MM.1S (cell line): ENCODE measurements at regions not wholly inside any gene's neighbourhood (a gene's known extent, or its start where the extent isn't known, plus 50 kb on each side); places are given as distances from the start of the nearest gene placed in this dataset.

Source experiments
- DNase-seq: peaks from one replicate; pipeline ENCODE4 v3.0.0-alpha.2; 2015
- H2AFZ ChIP-seq: fragments of 300-600 bp; sonication (generic); 2 replicates; pipeline ENCODE4 v1.6.0; 2016; ENCODE audit warnings: antibody characterized with exemption, low read length
- H3F3A ChIP-seq: fragments of 300-600 bp; sonication (generic); 2 replicates; pipeline ENCODE4 v1.6.1; 2016; ENCODE audit warnings: mild to moderate bottlenecking, antibody characterized with exemption, low read length, moderate library complexity, mixed read lengths; ENCODE audit not compliant: insufficient read depth
- H3K27ac ChIP-seq: fragments of 300-600 bp; sonication (generic); 2 replicates; pipeline ENCODE4 v1.5.1; 2016; ENCODE audit warnings: mild to moderate bottlenecking, low read length
- H3K27me3 ChIP-seq: fragments of 300-600 bp; sonication (generic); replicated peaks from 2 replicates; pipeline ENCODE4 v1.6.0; 2016; ENCODE audit warnings: low read length; ENCODE audit not compliant: insufficient read depth
- H3K36me3 ChIP-seq: fragments of 300-600 bp; sonication (generic); replicated peaks from 2 replicates; pipeline ENCODE4 v1.6.1; 2016; ENCODE audit warnings: mild to moderate bottlenecking, low read length, mixed read lengths; ENCODE audit not compliant: insufficient read depth
- H3K4me1 ChIP-seq: fragments of 300-600 bp; sonication (generic); 2 replicates; pipeline ENCODE4 v1.6.1; 2016; ENCODE audit warnings: low read length, mixed read lengths
- H3K4me2 ChIP-seq: fragments of 300-600 bp; sonication (generic); 2 replicates; pipeline ENCODE4 v1.6.0; 2016; ENCODE audit warnings: low read depth, low read length
- H3K4me3 ChIP-seq: fragments of 300-600 bp; sonication (generic); 2 replicates; pipeline ENCODE4 v1.5.1; 2016; ENCODE audit warnings: low read length, mixed read lengths
- H3K79me2 ChIP-seq: fragments of 300-600 bp; sonication (generic); 2 replicates; pipeline ENCODE4 v1.6.1; 2016; ENCODE audit warnings: mixed run types, low read length, mixed read lengths
- H3K9ac ChIP-seq: fragments of 300-600 bp; sonication (generic); 2 replicates; pipeline ENCODE4 v1.6.1; 2016; ENCODE audit warnings: low read length, mixed read lengths
- H3K9me2 ChIP-seq: fragments of 300-600 bp; sonication (generic); replicated peaks from 2 replicates; pipeline ENCODE4 v1.6.1; 2016; ENCODE audit warnings: mild to moderate bottlenecking, low read length, mixed read lengths; ENCODE audit not compliant: insufficient read depth
- H3K9me3 ChIP-seq: fragments of 300-600 bp; sonication (generic); replicated peaks from 2 replicates; pipeline ENCODE4 v1.6.1; 2016; ENCODE audit warnings: mild to moderate bottlenecking, low read length, mixed read lengths; ENCODE audit not compliant: insufficient read depth
- H4K20me1 ChIP-seq: fragments of 300-600 bp; sonication (generic); 2 replicates; pipeline ENCODE4 v1.6.1; 2016; ENCODE audit warnings: mild to moderate bottlenecking, low read length, moderate library complexity, mixed read lengths; ENCODE audit not compliant: insufficient read depth
- EZH2 ChIP-seq: fragments of 300-600 bp; sonication (generic); optimal IDR thresholded peaks from 2 replicates; pipeline ENCODE3; 2017; ENCODE audit warnings: low read depth, mild to moderate bottlenecking, antibody characterized with exemption, low read length, mixed read lengths
- EZH2phosphoT487 ChIP-seq: fragments of 300-600 bp; sonication (generic); IDR thresholded peaks from 2 replicates; pipeline ENCODE4 v1.6.1; 2018; ENCODE audit warnings: antibody characterized with exemption, low read length
- TF ChIP-seq, protein P1 (sequence below): fragments of 300-600 bp; sonication (generic); IDR thresholded peaks from 2 replicates; pipeline ENCODE4 v1.5.1; 2016; ENCODE audit warnings: antibody characterized with exemption, low read length, mixed read lengths

DNA sequence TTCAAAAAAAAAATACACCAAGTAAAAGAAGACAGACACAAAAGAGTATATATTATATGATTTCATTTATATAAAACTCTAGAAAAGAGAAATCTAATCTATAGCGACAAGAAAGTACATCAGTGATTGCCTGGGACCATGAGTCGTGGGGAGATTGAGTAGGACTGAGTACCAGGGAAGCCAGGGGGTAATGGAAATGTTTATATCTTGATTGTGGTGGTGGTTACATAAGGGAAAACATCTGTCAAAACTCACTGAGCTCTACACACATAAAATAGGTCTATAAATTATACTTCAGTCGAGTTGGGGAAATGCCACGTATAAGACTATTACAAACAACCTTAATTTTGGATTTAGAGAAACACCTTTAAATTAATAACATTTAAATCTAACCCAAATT is 117.4 kb downstream of the TRIM29 start:
- Histone ChIP-seq H3K79me2 (no peaks in the 10 kb centered on the region), H3K27ac (no peak overlapping the region), H3K27me3 (peaks cover 7% of the 10 kb centered on the region), H3K9me3 (no peaks in the 10 kb centered on the region), H3K9me2 (no peaks in the 10 kb centered on the region), H3K36me3 (no peaks in the 10 kb centered on the region), H3K4me2 (no peak overlapping the region), H3K9ac (no peak overlapping the region), H3F3A (no peaks in the 10 kb centered on the region), H2AFZ (no peak overlapping the region), H4K20me1 (no peaks in the 10 kb centered on the region), H3K4me3 (no peak overlapping the region), H3K4me1 (no peaks in the 10 kb centered on the region)
- TF ChIP-seq EZH2 (no peak), EZH2phosphoT487 (no peak)
- TF ChIP-seq, protein P1, sequence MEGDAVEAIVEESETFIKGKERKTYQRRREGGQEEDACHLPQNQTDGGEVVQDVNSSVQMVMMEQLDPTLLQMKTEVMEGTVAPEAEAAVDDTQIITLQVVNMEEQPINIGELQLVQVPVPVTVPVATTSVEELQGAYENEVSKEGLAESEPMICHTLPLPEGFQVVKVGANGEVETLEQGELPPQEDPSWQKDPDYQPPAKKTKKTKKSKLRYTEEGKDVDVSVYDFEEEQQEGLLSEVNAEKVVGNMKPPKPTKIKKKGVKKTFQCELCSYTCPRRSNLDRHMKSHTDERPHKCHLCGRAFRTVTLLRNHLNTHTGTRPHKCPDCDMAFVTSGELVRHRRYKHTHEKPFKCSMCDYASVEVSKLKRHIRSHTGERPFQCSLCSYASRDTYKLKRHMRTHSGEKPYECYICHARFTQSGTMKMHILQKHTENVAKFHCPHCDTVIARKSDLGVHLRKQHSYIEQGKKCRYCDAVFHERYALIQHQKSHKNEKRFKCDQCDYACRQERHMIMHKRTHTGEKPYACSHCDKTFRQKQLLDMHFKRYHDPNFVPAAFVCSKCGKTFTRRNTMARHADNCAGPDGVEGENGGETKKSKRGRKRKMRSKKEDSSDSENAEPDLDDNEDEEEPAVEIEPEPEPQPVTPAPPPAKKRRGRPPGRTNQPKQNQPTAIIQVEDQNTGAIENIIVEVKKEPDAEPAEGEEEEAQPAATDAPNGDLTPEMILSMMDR: no peak
- no peak for DNase-seq

DNA sequence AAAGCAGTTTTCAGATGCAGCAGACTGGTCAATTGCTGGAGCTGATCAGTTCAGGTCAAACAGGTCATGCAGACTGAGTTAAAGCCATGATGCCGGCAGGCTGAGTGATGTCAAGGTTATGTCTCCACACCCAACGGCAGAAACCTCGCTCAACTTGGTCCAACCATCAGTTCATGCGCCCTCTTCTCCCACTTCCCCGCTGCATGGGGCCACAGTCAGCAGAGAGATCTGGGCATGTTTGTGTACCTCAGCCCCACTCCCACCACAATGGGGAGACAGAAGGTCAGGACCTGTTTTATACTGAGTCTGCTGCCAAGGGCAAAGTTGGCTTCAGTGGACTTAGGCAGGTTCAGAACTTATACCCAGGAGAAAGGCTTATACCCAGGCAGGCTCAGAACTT is 118.7 kb downstream of the TRIM29 start:
- Histone ChIP-seq H4K20me1 (no peaks in the 10 kb centered on the region), H3K27me3 (peaks cover 8% of the 10 kb centered on the region; the same call in 1 of the 2 replicates), H3F3A (no peaks in the 10 kb centered on the region), H3K4me1 (no peaks in the 10 kb centered on the region), H3K79me2 (no peaks in the 10 kb centered on the region), H3K9me2 (no peaks in the 10 kb centered on the region), H3K4me3 (no peak overlapping the region), H3K36me3 (no peaks in the 10 kb centered on the region), H3K9ac (no peak overlapping the region), H2AFZ (no peak overlapping the region), H3K9me3 (no peaks in the 10 kb centered on the region), H3K27ac (no peak overlapping the region), H3K4me2 (no peak overlapping the region)
- DNase-seq: no peak
- TF ChIP-seq EZH2phosphoT487 (no peak), EZH2 (no peak)
- TF ChIP-seq, protein P1: no peak

DNA sequence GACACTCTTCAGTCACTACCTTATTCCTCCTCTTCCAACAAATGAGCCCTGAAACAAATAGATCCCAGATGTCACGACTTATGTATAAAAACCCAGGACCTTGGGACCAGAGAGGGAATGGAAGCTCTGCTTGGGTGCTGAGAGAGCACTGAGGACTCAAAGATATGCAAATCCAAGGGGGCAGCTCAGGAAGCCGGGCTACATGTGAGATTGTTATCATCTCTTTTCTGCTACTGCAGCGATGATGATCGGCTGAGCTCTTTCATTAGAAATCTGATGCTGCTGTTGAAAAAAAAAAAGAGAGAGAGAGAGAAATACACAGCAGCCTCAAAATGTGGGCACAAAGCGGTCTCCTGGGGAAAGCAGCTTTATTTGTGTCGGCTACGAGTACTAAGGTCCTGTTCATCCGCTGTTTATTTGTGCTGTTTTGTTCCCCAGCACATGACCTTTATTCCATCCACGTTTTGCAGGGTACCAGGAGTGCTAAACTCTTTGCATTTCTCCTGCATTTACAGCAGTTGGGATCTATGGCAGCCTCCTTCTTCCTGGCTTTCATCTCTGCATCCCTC is 120.2 kb downstream of the TRIM29 start:
- H3K9me2 ChIP-seq: no peaks in the 10 kb centered on the region
- H3K27me3 ChIP-seq: peaks cover 14% of the 10 kb centered on the region; the same call in 1 of the 2 replicates
- H2AFZ ChIP-seq: no peak overlapping the region
- H3K9ac ChIP-seq: no peak overlapping the region
- no peaks in the 10 kb centered on the region for H3K4me1 ChIP-seq
- no peaks in the 10 kb centered on the region for H3K9me3 ChIP-seq
- no peaks in the 10 kb centered on the region for H3F3A ChIP-seq
- H3K4me2 ChIP-seq: no peak overlapping the region
- no peaks in the 10 kb centered on the region for H3K36me3 ChIP-seq
- DNase-seq: no peak
- no peak overlapping the region for H3K27ac ChIP-seq
- no peaks in the 10 kb centered on the region for H4K20me1 ChIP-seq
- H3K79me2 ChIP-seq: no peaks in the 10 kb centered on the region
- TF ChIP-seq EZH2 (no peak), EZH2phosphoT487 (no peak)
- TF ChIP-seq, protein P1: no peak
- H3K4me3 ChIP-seq: no peak overlapping the region
